ENCODE measurements at regions not wholly inside any gene's neighbourhood (a gene's known extent, or its start where the extent isn't known, plus 50 kb on each side); places are given as distances from the start of the nearest gene placed in this dataset.
"Not testable (repeated sequence)": the region's sequence is repeated elsewhere in the genome, so short reads cannot be mapped to it uniquely, and the experiment has no call there.

DNA sequence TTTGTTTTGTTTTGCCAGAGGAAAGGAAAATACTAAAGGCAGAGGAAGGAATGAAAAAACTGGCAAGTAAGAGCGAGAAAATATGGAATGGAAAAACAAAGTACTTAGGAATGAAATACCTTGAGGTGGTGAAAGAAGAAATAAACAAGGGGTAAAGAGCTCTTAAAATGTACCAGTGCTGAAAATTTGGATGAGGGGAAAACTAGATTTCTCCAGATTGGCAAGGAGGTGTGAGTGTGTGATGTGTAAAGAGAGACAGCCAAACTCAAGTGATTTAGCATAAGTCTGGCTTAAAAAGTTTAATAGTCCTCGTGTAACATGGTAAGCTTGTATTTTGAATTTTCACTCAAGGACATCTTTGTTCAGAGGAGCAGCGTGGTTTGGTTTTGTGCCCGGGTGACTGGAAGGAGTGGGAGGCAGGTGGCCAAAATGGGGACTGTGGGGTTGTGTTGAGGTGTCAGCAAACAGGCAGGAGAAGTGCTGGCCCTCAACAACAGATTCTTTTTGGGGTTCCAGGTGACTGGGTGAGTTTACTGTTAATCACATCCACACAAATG lies 102.7 kb downstream of the DACT1 start:
- Histone ChIP-seq H3K36me3 (ENCODE audit: control insufficient read depth, insufficient read depth, low read length) (no peaks in the 10 kb centered on the region), H3K27ac (ENCODE audit: low read depth, low read length) (no peak overlapping the region), H3K27me3 (ENCODE audit: control insufficient read depth, insufficient read depth, low read length) (no peaks in the 10 kb centered on the region), H3K9ac (ENCODE audit: low read length) (no peak overlapping the region), H3K9me3 (ENCODE audit: control insufficient read depth, insufficient read depth, low read depth, low read length) (no peaks in the 10 kb centered on the region), H3K4me3 (ENCODE audit: low read depth, low read length) (no peak overlapping the region), H3K4me1 (ENCODE audit: control insufficient read depth, insufficient read depth, low read length) (peaks cover 10% of the 10 kb centered on the region; the same call in 1 of the 2 replicates)

DNA sequence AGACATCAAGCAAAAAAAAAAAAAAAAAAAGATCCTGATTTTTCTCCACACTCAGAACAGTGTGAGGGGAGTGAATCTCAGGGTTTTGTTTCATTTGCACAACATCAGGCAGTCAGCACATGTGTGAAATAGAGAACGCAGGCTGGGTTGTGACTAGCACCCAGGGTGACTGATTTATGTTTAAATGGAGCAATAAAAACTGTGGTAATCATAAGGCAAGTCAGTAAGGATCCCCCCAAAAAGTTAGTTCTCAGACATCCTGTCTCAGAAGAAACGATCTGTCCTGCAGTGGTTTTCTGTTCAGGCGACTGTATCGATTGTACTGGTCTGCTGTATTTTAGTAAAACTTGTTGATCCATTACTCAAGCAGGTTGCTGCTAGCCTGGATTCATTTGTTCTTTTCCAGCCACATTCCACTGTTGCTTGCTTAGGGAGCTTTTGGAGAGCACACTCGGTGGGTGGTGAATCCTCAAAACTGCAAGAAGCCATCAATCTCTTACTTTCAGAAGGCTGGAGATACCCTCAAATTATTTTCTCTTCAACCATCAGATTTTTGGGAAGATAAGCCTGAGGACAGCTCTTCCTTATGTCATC lies 107.1 kb downstream of the DACT1 start:
- no peak overlapping the region for H3K27ac ChIP-seq (ENCODE audit: low read depth, low read length)
- H3K4me1 ChIP-seq (ENCODE audit: control insufficient read depth, insufficient read depth, low read length) = peaks cover 10% of the 10 kb centered on the region; the same call in 1 of the 2 replicates
- no peaks in the 10 kb centered on the region for H3K9me3 ChIP-seq (ENCODE audit: control insufficient read depth, insufficient read depth, low read depth, low read length)
- H3K36me3 ChIP-seq (ENCODE audit: control insufficient read depth, insufficient read depth, low read length) = no peaks in the 10 kb centered on the region
- H3K27me3 ChIP-seq (ENCODE audit: control insufficient read depth, insufficient read depth, low read length) = no peaks in the 10 kb centered on the region
- H3K4me3 ChIP-seq (ENCODE audit: low read depth, low read length) = no peak overlapping the region
- no peak overlapping the region for H3K9ac ChIP-seq (ENCODE audit: low read length)

DNA sequence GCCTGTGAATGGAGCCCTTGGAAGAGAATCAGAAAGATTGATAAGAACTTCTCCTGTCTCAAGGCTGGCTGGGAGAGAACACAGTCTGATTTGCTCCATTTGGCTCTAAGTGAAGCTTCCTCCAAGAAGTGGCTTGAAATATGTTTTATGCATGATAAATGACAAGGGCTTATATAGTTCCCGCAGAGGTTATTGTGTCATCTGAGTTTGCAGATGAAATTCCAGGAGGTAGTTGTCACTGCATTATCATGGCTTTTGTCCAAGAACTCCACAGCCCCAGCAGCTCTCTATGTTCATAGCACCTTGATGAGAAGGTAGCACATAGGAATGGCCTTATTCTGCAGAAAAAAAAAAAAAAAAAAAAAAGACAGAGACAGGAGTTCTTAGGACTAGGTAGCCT lies 108.5 kb downstream of the DACT1 start:
- Histone ChIP-seq H3K36me3 (ENCODE audit: control insufficient read depth, insufficient read depth, low read length) (no peaks in the 10 kb centered on the region), H3K27ac (ENCODE audit: low read depth, low read length) (no peak overlapping the region), H3K9me3 (ENCODE audit: control insufficient read depth, insufficient read depth, low read depth, low read length) (no peaks in the 10 kb centered on the region), H3K4me3 (ENCODE audit: low read depth, low read length) (no peak overlapping the region), H3K4me1 (ENCODE audit: control insufficient read depth, insufficient read depth, low read length) (peaks cover 10% of the 10 kb centered on the region; the same call in 1 of the 2 replicates), H3K27me3 (ENCODE audit: control insufficient read depth, insufficient read depth, low read length) (no peaks in the 10 kb centered on the region), H3K9ac (ENCODE audit: low read length) (no peak overlapping the region)

DNA sequence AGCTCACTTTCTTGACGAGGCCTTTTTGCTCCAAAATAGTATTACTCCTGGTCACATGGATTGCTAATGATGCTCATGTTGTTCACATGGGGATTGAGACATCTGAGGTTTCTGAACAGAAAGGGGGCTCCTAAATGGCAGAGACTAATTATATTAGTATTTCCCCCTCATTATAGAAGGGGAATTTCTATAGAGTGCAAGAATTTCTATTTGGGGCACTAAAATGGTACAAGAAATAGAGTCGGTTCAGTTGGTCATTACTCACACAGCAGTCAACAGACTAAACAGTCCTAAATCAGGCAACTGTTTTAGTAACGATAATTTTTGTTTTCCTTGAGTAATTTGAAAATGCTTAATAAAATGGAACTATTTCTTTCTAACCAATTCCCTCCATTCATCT lies 108.9 kb downstream of the DACT1 start:
- H3K9ac ChIP-seq (ENCODE audit: low read length) = no peak overlapping the region
- no peaks in the 10 kb centered on the region for H3K27me3 ChIP-seq (ENCODE audit: control insufficient read depth, insufficient read depth, low read length)
- H3K4me3 ChIP-seq (ENCODE audit: low read depth, low read length) = no peak overlapping the region
- H3K36me3 ChIP-seq (ENCODE audit: control insufficient read depth, insufficient read depth, low read length) = no peaks in the 10 kb centered on the region
- H3K27ac ChIP-seq (ENCODE audit: low read depth, low read length) = no peak overlapping the region
- H3K4me1 ChIP-seq (ENCODE audit: control insufficient read depth, insufficient read depth, low read length) = peaks cover 10% of the 10 kb centered on the region; the same call in 1 of the 2 replicates
- H3K9me3 ChIP-seq (ENCODE audit: control insufficient read depth, insufficient read depth, low read depth, low read length) = no peaks in the 10 kb centered on the region

DNA sequence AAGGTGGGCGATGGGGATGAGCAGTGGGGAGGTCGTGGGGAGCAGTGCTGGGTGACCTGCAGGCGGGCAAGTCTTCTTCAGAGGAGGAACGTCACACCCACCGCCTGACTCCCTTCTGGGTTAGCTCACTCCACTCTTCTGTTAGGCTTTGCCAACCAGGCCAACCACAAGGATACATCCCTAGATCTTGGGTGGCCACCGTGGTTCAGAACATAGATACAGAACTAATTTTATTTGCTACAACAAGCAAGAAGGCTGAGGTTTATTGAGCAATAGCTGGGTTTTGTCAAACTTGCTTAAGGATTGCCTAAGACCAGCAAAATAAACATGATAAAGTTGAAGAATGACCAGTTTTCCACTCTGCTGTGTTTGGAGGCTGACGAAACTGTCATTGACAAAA lies 109.4 kb downstream of the DACT1 start:
- Histone ChIP-seq H3K36me3 (ENCODE audit: control insufficient read depth, insufficient read depth, low read length) (no peaks in the 10 kb centered on the region), H3K4me1 (ENCODE audit: control insufficient read depth, insufficient read depth, low read length) (peaks cover 10% of the 10 kb centered on the region; the same call in 1 of the 2 replicates), H3K27ac (ENCODE audit: low read depth, low read length) (no peak overlapping the region), H3K27me3 (ENCODE audit: control insufficient read depth, insufficient read depth, low read length) (no peaks in the 10 kb centered on the region), H3K4me3 (ENCODE audit: low read depth, low read length) (no peak overlapping the region), H3K9ac (ENCODE audit: low read length) (no peak overlapping the region), H3K9me3 (ENCODE audit: control insufficient read depth, insufficient read depth, low read depth, low read length) (no peaks in the 10 kb centered on the region)

DNA sequence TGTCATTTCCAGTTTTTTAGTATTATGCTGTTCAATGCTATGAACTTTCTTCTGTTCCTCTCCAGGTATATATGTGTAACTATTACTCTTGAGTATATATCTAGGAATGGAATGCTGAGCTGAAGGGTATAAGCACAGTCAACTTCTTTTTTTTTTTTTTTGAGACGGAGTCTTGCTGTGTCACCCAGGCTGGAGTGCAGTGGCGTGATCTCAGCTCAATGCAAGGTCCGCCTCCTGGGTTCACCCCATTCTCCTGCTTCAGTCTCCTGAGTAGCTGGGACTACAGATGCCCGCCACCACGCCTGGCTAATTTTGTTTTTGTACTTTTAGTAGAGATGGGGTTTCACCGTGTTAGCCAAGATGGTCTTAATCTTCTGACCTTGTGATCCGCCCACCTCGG lies 110.5 kb downstream of the DACT1 start:
- H3K9ac ChIP-seq (ENCODE audit: low read length); H3K9me3 ChIP-seq (ENCODE audit: control insufficient read depth, insufficient read depth, low read depth, low read length); H3K36me3 ChIP-seq (ENCODE audit: control insufficient read depth, insufficient read depth, low read length); H3K27ac ChIP-seq (ENCODE audit: low read depth, low read length); H3K4me3 ChIP-seq (ENCODE audit: low read depth, low read length); H3K4me1 ChIP-seq (ENCODE audit: control insufficient read depth, insufficient read depth, low read length); H3K27me3 ChIP-seq (ENCODE audit: control insufficient read depth, insufficient read depth, low read length): not testable (repeated sequence)

DNA sequence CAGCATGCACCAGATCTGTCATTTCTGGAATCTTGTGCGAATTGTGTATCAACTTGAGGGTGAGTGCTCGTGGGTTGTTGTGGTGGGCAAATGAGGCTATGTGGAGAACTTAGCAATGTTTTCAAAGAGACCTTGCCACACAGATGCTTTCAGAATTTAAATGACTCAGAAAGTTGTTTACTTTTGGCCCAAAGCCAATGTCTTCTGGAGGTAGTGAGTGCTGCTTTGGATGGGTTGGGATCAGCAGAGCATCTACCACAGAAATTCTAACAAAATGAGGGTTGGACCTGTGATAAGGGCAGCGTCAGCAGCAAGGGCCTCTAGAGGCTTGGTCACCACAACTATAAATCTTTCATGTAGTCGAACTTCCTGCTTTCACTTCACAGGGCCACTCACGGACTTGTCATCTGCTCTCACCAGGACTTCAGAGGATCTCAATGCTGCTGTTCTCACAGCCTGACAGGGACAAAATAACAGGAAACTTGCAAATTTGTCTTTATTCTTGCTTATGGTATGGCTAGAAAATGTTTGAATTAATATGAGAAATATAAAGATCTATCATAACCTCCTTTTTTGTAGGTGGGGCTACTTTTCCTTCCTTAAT lies 111.4 kb downstream of the DACT1 start:
- H3K36me3 ChIP-seq (ENCODE audit: control insufficient read depth, insufficient read depth, low read length) = no peaks in the 10 kb centered on the region

DNA sequence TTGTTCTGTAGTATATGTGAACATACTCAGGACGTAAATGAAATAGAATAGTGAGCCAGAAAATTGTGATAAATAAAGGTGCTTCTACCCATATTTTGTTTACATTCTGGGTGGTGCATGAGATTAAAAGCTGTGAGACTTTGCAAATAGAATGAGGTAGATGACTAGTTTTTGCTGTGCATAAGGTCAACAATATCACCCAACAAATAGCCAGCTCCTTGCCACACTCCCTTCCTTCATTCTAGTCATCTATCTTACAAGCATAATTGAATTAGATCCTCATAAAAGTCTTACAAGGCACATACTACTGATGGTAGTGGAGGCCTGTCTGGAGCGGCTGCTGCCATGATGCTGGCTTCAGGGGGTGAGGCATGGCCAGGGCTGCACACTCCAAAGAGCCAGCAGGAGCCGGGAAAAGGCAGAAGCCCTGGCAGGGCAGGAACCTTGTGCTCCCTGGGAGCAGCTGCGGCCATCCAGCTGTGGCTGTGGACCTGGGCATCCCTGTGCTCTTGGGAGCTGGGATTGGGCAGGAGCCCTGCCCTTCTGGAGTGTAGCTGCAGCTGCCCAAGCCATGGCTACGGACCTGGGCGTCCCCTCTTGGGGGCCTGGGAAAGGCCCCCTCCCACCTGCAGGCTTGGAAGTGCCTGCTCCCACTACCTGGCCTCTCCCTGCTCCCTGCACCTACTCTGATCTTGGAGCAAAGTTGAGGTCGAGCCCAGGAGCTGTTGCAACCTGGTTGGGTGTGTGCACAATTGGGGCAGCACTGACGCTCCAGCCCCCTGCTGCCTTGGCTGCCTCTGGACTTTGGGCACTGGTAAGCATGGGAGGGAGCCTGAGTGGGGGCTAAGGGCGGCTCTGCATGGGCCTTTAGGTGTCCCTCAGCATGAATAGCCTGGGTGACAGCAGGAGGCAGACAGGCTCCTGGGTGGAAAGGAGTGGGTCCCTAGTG lies 112.8 kb downstream of the DACT1 start:
- peaks cover 7% of the 10 kb centered on the region for H3K4me1 ChIP-seq (ENCODE audit: control insufficient read depth, insufficient read depth, low read length)
- no peak overlapping the region for H3K27ac ChIP-seq (ENCODE audit: low read depth, low read length)

More for the DNA sequence above, 111.4 kb downstream of the DACT1 start:
- Histone ChIP-seq H3K4me1 (ENCODE audit: control insufficient read depth, insufficient read depth, low read length) (peaks cover 5% of the 10 kb centered on the region; the same call in 1 of the 2 replicates), H3K27ac (ENCODE audit: low read depth, low read length) (no peak overlapping the region), H3K27me3 (ENCODE audit: control insufficient read depth, insufficient read depth, low read length) (no peaks in the 10 kb centered on the region), H3K4me3 (ENCODE audit: low read depth, low read length) (no peak overlapping the region), H3K9me3 (ENCODE audit: control insufficient read depth, insufficient read depth, low read depth, low read length) (no peaks in the 10 kb centered on the region), H3K9ac (ENCODE audit: low read length) (no peak overlapping the region)

DNA sequence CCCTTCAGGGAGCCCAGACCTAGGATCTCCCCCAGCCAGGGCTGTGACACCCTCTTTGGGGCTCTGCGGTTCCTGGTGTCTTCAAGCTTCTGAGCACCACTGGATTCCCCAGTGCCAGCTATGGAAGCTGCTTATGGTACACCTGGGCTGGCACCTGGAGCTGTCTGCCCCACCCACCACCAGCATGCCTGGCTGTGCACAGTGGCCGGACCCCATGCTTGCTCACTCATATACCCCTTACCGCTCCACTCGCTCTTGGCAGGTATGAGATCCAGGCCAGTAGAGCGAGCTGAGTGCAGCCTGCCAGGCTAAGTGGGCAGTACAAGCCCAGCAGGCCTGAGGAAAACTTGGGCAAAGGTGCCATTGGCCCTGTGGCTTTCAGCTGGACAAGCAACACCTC lies 114.0 kb downstream of the DACT1 start:
- Histone ChIP-seq H3K9ac (ENCODE audit: low read length) (no peak overlapping the region), H3K27ac (ENCODE audit: low read depth, low read length) (no peak overlapping the region), H3K9me3 (ENCODE audit: control insufficient read depth, insufficient read depth, low read depth, low read length) (no peaks in the 10 kb centered on the region), H3K27me3 (ENCODE audit: control insufficient read depth, insufficient read depth, low read length) (no peaks in the 10 kb centered on the region), H3K4me3 (ENCODE audit: low read depth, low read length) (no peak overlapping the region), H3K4me1 (ENCODE audit: control insufficient read depth, insufficient read depth, low read length) (peaks cover 17% of the 10 kb centered on the region), H3K36me3 (ENCODE audit: control insufficient read depth, insufficient read depth, low read length) (no peaks in the 10 kb centered on the region)

More for the DNA sequence above, 112.8 kb downstream of the DACT1 start:
- Histone ChIP-seq H3K9ac (ENCODE audit: low read length) (no peak overlapping the region), H3K9me3 (ENCODE audit: control insufficient read depth, insufficient read depth, low read depth, low read length) (no peaks in the 10 kb centered on the region), H3K4me3 (ENCODE audit: low read depth, low read length) (no peak overlapping the region), H3K36me3 (ENCODE audit: control insufficient read depth, insufficient read depth, low read length) (no peaks in the 10 kb centered on the region), H3K27me3 (ENCODE audit: control insufficient read depth, insufficient read depth, low read length) (no peaks in the 10 kb centered on the region)

DNA sequence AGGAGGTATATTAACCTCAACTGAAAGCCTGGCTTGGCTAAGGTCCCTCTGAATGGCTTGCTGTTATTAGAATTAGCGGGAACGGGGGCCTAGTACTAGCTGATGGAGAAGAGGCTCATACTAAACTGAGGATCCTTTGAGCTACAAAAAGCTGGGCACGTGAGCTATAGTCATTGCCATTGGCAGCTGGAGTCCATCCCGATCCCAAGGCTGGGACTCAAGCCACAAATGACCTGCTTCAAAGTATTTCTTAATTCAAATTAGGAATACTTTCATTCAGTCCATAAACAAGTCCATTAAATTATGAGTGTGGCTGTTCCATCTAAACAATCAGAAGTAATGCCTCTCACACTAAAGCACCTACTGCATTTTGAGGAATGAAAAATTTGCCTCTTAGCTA lies 114.5 kb downstream of the DACT1 start:
- no peaks in the 10 kb centered on the region for H3K36me3 ChIP-seq (ENCODE audit: control insufficient read depth, insufficient read depth, low read length)
- no peak overlapping the region for H3K27ac ChIP-seq (ENCODE audit: low read depth, low read length)
- peaks cover 22% of the 10 kb centered on the region for H3K4me1 ChIP-seq (ENCODE audit: control insufficient read depth, insufficient read depth, low read length)
- H3K9ac ChIP-seq (ENCODE audit: low read length) = no peak overlapping the region
- H3K27me3 ChIP-seq (ENCODE audit: control insufficient read depth, insufficient read depth, low read length) = no peaks in the 10 kb centered on the region
- no peak overlapping the region for H3K4me3 ChIP-seq (ENCODE audit: low read depth, low read length)
- H3K9me3 ChIP-seq (ENCODE audit: control insufficient read depth, insufficient read depth, low read depth, low read length) = no peaks in the 10 kb centered on the region
